CD4-positive, CD25-positive, alpha-beta regulatory T cell (primary cell): ENCODE measurements at regions not wholly inside any gene's neighbourhood (a gene's known extent, or its start where the extent isn't known, plus 50 kb on each side); places are given as distances from the start of the nearest gene placed in this dataset.

Experiments used
- ATAC-seq, 2 donors: fragments of 150-1000 bp; cut with Tn5 transposase; one replicate each; pipeline ENCODE4 v1.10.0; 2021; ENCODE audit warnings: low read depth in 2 of 2, moderate number of reproducible peaks in 2 of 2, moderate library complexity in 1 of 2
- DNase-seq, 3 donors: peaks; one replicate each; pipeline versions ENCODE4 v3.0.0 to v3.0.0-alpha.2; 2012 to 2022; ENCODE audit warnings: mixed read lengths in 1 of 3
- H3K27ac ChIP-seq: one replicate; pipeline ENCODE4 v1.7.0; 2013; ENCODE audit warnings: mild to moderate bottlenecking, low read length; ENCODE audit not compliant: insufficient read depth, poor library complexity, severe bottlenecking
- H3K27me3 ChIP-seq: one replicate; pipeline ENCODE4 v1.7.0; 2013; ENCODE audit warnings: low read length; ENCODE audit not compliant: control insufficient read depth, insufficient read depth
- H3K36me3 ChIP-seq: one replicate; pipeline ENCODE4 v1.7.0; 2013; ENCODE audit warnings: mild to moderate bottlenecking, low read length, moderate library complexity; ENCODE audit not compliant: control insufficient read depth, insufficient read depth
- H3K4me1 ChIP-seq: 2 replicates; pipeline ENCODE4 v1.7.0; 2013; ENCODE audit warnings: mild to moderate bottlenecking, low read length; ENCODE audit not compliant: insufficient read depth, control insufficient read depth, poor library complexity, severe bottlenecking
- H3K4me3 ChIP-seq: one replicate; pipeline ENCODE4 v1.7.0; 2013; ENCODE audit warnings: low read depth, mild to moderate bottlenecking, low read length, moderate library complexity
- H3K9me3 ChIP-seq, 2 experiments: 1 replicate in 1 of 2; 2 replicates in 1 of 2; pipeline ENCODE4 v1.7.0; 2013; ENCODE audit warnings: low read length in 2 of 2, mild to moderate bottlenecking in 1 of 2, moderate library complexity in 1 of 2; ENCODE audit not compliant: control insufficient read depth in 2 of 2
- H3K27ac Mint-ChIP-seq, 3 donors: one replicate each; pipeline ENCODE4 v1.8.0; 2020 to 2022; ENCODE audit warnings: mild to moderate bottlenecking in 3 of 3, mixed read lengths in 3 of 3, moderate library complexity in 2 of 3
- H3K27me3 Mint-ChIP-seq: one replicate; pipeline ENCODE4 v1.8.0; 2022; ENCODE audit warnings: mild to moderate bottlenecking, mixed read lengths
- H3K36me3 Mint-ChIP-seq: one replicate; pipeline ENCODE4 v1.8.0; 2020; ENCODE audit warnings: mixed read lengths
- H3K4me1 Mint-ChIP-seq, 4 donors: one replicate each; pipeline ENCODE4 v1.8.0; 2020 to 2022; ENCODE audit warnings: mixed read lengths in 4 of 4, mild to moderate bottlenecking in 1 of 4
- H3K4me3 Mint-ChIP-seq, 4 donors: one replicate each; pipeline ENCODE4 v1.8.0; 2020 to 2022; ENCODE audit warnings: mild to moderate bottlenecking in 4 of 4, mixed read lengths in 4 of 4, moderate library complexity in 3 of 4
- H3K9me3 Mint-ChIP-seq, 7 donors: one replicate each; pipeline ENCODE4 v1.8.0; 2020 to 2022; ENCODE audit warnings: mixed read lengths in 7 of 7, mild to moderate bottlenecking in 3 of 7, moderate library complexity in 2 of 7

GRCh38 chr11:90668502-90668901 lies 445.7 kb upstream of the CHORDC1 start:
- Histone ChIP-seq H3K27me3 (no peaks in the 10 kb centered on the region), H3K27ac (no peak overlapping the region), H3K9me3 (no peaks in the 10 kb centered on the region), H3K4me3 (no peak overlapping the region), H3K36me3 (no peaks in the 10 kb centered on the region), H3K4me1 (no peaks in the 10 kb centered on the region)
- Mint-ChIP-seq H3K27ac (no peak overlapping the region), H3K9me3 (peaks cover 3 to 23% (median 12%) of the 10 kb centered on the region in 7 donors), H3K4me1 (no peaks in the 10 kb centered on the region), H3K36me3 (no peaks in the 10 kb centered on the region), H3K4me3 (no peak overlapping the region), H3K27me3 (no peaks in the 10 kb centered on the region)
- ATAC-seq (no peak), DNase-seq (no peak)

GRCh38 chr11:90661233-90661632 lies 438.4 kb upstream of the CHORDC1 start:
- H3K4me1 ChIP-seq = no peaks in the 10 kb centered on the region
- no peaks in the 10 kb centered on the region for H3K9me3 ChIP-seq
- H3K27me3 ChIP-seq = no peaks in the 10 kb centered on the region
- Mint-ChIP-seq H3K4me3 (no peak overlapping the region), H3K9me3 (peaks cover 2 to 10% (median 6%) of the 10 kb centered on the region in 7 donors), H3K27ac (no peak overlapping the region), H3K27me3 (no peaks in the 10 kb centered on the region), H3K36me3 (no peaks in the 10 kb centered on the region), H3K4me1 (no peaks in the 10 kb centered on the region)
- H3K27ac ChIP-seq = no peak overlapping the region
- H3K36me3 ChIP-seq = no peaks in the 10 kb centered on the region
- DNase-seq (no peak), ATAC-seq (no peak)
- H3K4me3 ChIP-seq = no peak overlapping the region

- Histone ChIP-seq H3K36me3 (no peaks in the 10 kb centered on the region), H3K4me3 (no peak overlapping the region), H3K4me1 (no peaks in the 10 kb centered on the region), H3K27ac (no peak overlapping the region), H3K9me3 (no peaks in the 10 kb centered on the region), H3K27me3 (no peaks in the 10 kb centered on the region)
- ATAC-seq = no peak
- H3K27me3 Mint-ChIP-seq = no peaks in the 10 kb centered on the region
- no peak for DNase-seq
- H3K36me3 Mint-ChIP-seq = no peaks in the 10 kb centered on the region
- H3K4me1 Mint-ChIP-seq = no peaks in the 10 kb centered on the region
- H3K4me3 Mint-ChIP-seq = no peak overlapping the region
- H3K9me3 Mint-ChIP-seq = peaks cover 0 to 6% (median 2%) of the 10 kb centered on the region in 7 donors
- H3K27ac Mint-ChIP-seq = no peak overlapping the region
Observed at GRCh38 chr11:90656171-90656570, 433.3 kb upstream of the CHORDC1 start.

- Histone ChIP-seq H3K9me3 (no peaks in the 10 kb centered on the region), H3K36me3 (no peaks in the 10 kb centered on the region), H3K27ac (no peak overlapping the region), H3K4me3 (no peak overlapping the region), H3K27me3 (no peaks in the 10 kb centered on the region), H3K4me1 (no peaks in the 10 kb centered on the region)
- H3K27me3 Mint-ChIP-seq = no peaks in the 10 kb centered on the region
- H3K27ac Mint-ChIP-seq = no peak overlapping the region
- H3K36me3 Mint-ChIP-seq = no peaks in the 10 kb centered on the region
- DNase-seq = no peak
- no peak for ATAC-seq
- peaks cover 0 to 9% (median 0%) of the 10 kb centered on the region in 7 donors for H3K9me3 Mint-ChIP-seq
- H3K4me3 Mint-ChIP-seq = no peak overlapping the region
- no peaks in the 10 kb centered on the region for H3K4me1 Mint-ChIP-seq
Observed at GRCh38 chr11:90650153-90650552, 427.3 kb upstream of the CHORDC1 start.

GRCh38 chr11:90646706-90647105 lies 423.9 kb upstream of the CHORDC1 start:
- Mint-ChIP-seq H3K27me3 (no peaks in the 10 kb centered on the region), H3K9me3 (peaks cover 0 to 8% (median 0%) of the 10 kb centered on the region in 7 donors), H3K36me3 (no peaks in the 10 kb centered on the region), H3K4me3 (no peak overlapping the region), H3K4me1 (no peaks in the 10 kb centered on the region), H3K27ac (no peak overlapping the region)
- DNase-seq (no peak), ATAC-seq (no peak)
- no peak overlapping the region for H3K4me3 ChIP-seq
- no peak overlapping the region for H3K27ac ChIP-seq
- no peaks in the 10 kb centered on the region for H3K27me3 ChIP-seq
- H3K9me3 ChIP-seq = no peaks in the 10 kb centered on the region
- no peaks in the 10 kb centered on the region for H3K4me1 ChIP-seq
- no peaks in the 10 kb centered on the region for H3K36me3 ChIP-seq

GRCh38 chr11:90646266-90646665 lies 423.4 kb upstream of the CHORDC1 start:
- peaks cover 0 to 8% (median 0%) of the 10 kb centered on the region in 7 donors for H3K9me3 Mint-ChIP-seq
- DNase-seq (no peak), ATAC-seq (no peak)
- no peaks in the 10 kb centered on the region for H3K36me3 Mint-ChIP-seq
- Histone ChIP-seq H3K27ac (no peak overlapping the region), H3K36me3 (no peaks in the 10 kb centered on the region), H3K4me1 (no peaks in the 10 kb centered on the region), H3K9me3 (no peaks in the 10 kb centered on the region), H3K4me3 (no peak overlapping the region), H3K27me3 (no peaks in the 10 kb centered on the region)
- H3K4me1 Mint-ChIP-seq = no peaks in the 10 kb centered on the region
- H3K27ac Mint-ChIP-seq = no peak overlapping the region
- H3K27me3 Mint-ChIP-seq = no peaks in the 10 kb centered on the region
- no peak overlapping the region for H3K4me3 Mint-ChIP-seq

- Mint-ChIP-seq H3K36me3 (no peaks in the 10 kb centered on the region), H3K4me3 (no peak overlapping the region), H3K4me1 (no peaks in the 10 kb centered on the region), H3K27me3 (no peaks in the 10 kb centered on the region), H3K9me3 (peaks cover 0 to 12% (median 4%) of the 10 kb centered on the region in 7 donors), H3K27ac (no peak overlapping the region)
- Histone ChIP-seq H3K27me3 (no peaks in the 10 kb centered on the region), H3K27ac (no peak overlapping the region), H3K4me1 (no peaks in the 10 kb centered on the region), H3K4me3 (no peak overlapping the region), H3K9me3 (peaks cover 0 to 5% of the 10 kb centered on the region in 2 experiments), H3K36me3 (no peaks in the 10 kb centered on the region)
- DNase-seq (no peak), ATAC-seq (no peak)
Observed at GRCh38 chr11:90639461-90639993, 416.7 kb upstream of the CHORDC1 start.

- no peaks in the 10 kb centered on the region for H3K4me1 ChIP-seq
- no peak overlapping the region for H3K27ac ChIP-seq
- no peaks in the 10 kb centered on the region for H3K27me3 ChIP-seq
- no peaks in the 10 kb centered on the region for H3K27me3 Mint-ChIP-seq
- H3K36me3 ChIP-seq = no peaks in the 10 kb centered on the region
- peaks cover 0 to 8% of the 10 kb centered on the region in 2 experiments for H3K9me3 ChIP-seq
- ATAC-seq (no peak), DNase-seq (no peak)
- no peak overlapping the region for H3K27ac Mint-ChIP-seq
- no peaks in the 10 kb centered on the region for H3K4me1 Mint-ChIP-seq
- no peak overlapping the region for H3K4me3 ChIP-seq
- no peaks in the 10 kb centered on the region for H3K36me3 Mint-ChIP-seq
- H3K4me3 Mint-ChIP-seq = no peak overlapping the region
- H3K9me3 Mint-ChIP-seq = peaks cover 0 to 15% (median 4%) of the 10 kb centered on the region in 7 donors
Observed at GRCh38 chr11:90635886-90636285, 413.0 kb upstream of the CHORDC1 start.
